Upper lobe of left lung (tissue), 6 donors: ENCODE measurements at regions not wholly inside any gene's neighbourhood (a gene's known extent, or its start where the extent isn't known, plus 50 kb on each side); places are given as distances from the start of the nearest gene placed in this dataset.

Source experiments
- ATAC-seq, 2 donors: fragments of 200-7000 bp; cut with Tn5 transposase; one replicate each; pipeline ENCODE4 v1.9.1; 2022; ENCODE audit warnings: mild to moderate bottlenecking in 2 of 2, moderate library complexity in 2 of 2; ENCODE audit not compliant: low FRiP score in 2 of 2
- DNase-seq, 2 donors: peaks; one replicate each; pipeline ENCODE4 v3.0.0-alpha.2; 2019 to 2020
- H3K27ac ChIP-seq, 4 donors: fragments of 200-600 bp; sonication (generic); one replicate each; pipeline ENCODE4 v1.5.1; 2016 to 2019
- H3K27me3 ChIP-seq, 4 donors: fragments of 200-600 bp; sonication (generic); one replicate each; pipeline ENCODE4 v1.5.1; 2017 to 2019
- H3K36me3 ChIP-seq, 4 donors: fragments of 200-600 bp; sonication (generic); one replicate each; pipeline ENCODE4 v1.5.1; 2016 to 2019
- H3K4me1 ChIP-seq, 4 donors: fragments of 200-600 bp; sonication (generic); one replicate each; pipeline ENCODE4 v1.5.1; 2018 to 2019
- H3K4me3 ChIP-seq, 4 donors: fragments of 200-600 bp; sonication (generic); one replicate each; pipeline ENCODE4 v1.5.1; 2017 to 2019; ENCODE audit warnings: mild to moderate bottlenecking in 2 of 4, moderate library complexity in 1 of 4
- H3K9me3 ChIP-seq, 4 donors: fragments of 200-600 bp; sonication (generic); one replicate each; pipeline ENCODE4 v1.5.1; 2018 to 2019
- CTCF ChIP-seq, 6 experiments: fragments of 450-650 bp in 4 of 6; fragments of 200-600 bp in 2 of 6; sonication (generic) in 2 of 6; IDR thresholded peaks; one replicate each; pipeline ENCODE4 v1.5.1; 2016 to 2019; ENCODE audit warnings: antibody characterized with exemption in 6 of 6
- EP300 ChIP-seq, 4 donors: sonication (generic); formaldehyde crosslinking; IDR thresholded peaks; one replicate each; pipeline ENCODE4 v1.5.1; 2017; ENCODE audit warnings: antibody characterized with exemption in 4 of 4, control low read depth in 2 of 4
- POLR2A ChIP-seq, 4 donors: fragments of 450-650 bp; IDR thresholded peaks; one replicate each; pipeline ENCODE4 v1.5.1; 2016 to 2017; ENCODE audit warnings: antibody characterized with exemption in 4 of 4, mild to moderate bottlenecking in 2 of 4
- POLR2AphosphoS5 ChIP-seq, 2 donors: sonication (generic); formaldehyde crosslinking; IDR thresholded peaks; one replicate each; pipeline ENCODE4 v1.5.1; 2017; ENCODE audit warnings: antibody characterized with exemption in 2 of 2
- WGBS, 2 donors: methylation state at CpG; one replicate each; pipeline ENCODE4 v1.1.5; 2017 to 2018; 5-methylcytosine and 5-hydroxymethylcytosine counted together
- donor health status: DM: no; HTN: no; CAD: no; lungs with moderate emphysema.
- donor health status: DM: no; HTN: yes; CAD: no; lungs with severe emphysema.

- 15 to 30% methylated on average over 2 of the region's 2 CpGs for WGBS, 2 donors
- Histone ChIP-seq H3K27ac (no peak overlapping the region), H3K4me1 (no peaks in the 10 kb centered on the region), H3K9me3 (no peaks in the 10 kb centered on the region), H3K4me3 (no peak overlapping the region), H3K27me3 (no peaks in the 10 kb centered on the region), H3K36me3 (no peaks in the 10 kb centered on the region)
- ATAC-seq (no peak), DNase-seq (no peak)
- no peak for TF ChIP-seq POLR2AphosphoS5 (IDR thresholded peaks at IDR 0.05)
- TF ChIP-seq CTCF (IDR thresholded peaks at IDR 0.05), result no peak
- TF ChIP-seq EP300 (IDR thresholded peaks at IDR 0.05), result no peak
- no peak for TF ChIP-seq POLR2A (IDR thresholded peaks at IDR 0.05)
Observed at GRCh38 chr20:37580069-37580468, 52.4 kb upstream of the BLCAP start.

DNA sequence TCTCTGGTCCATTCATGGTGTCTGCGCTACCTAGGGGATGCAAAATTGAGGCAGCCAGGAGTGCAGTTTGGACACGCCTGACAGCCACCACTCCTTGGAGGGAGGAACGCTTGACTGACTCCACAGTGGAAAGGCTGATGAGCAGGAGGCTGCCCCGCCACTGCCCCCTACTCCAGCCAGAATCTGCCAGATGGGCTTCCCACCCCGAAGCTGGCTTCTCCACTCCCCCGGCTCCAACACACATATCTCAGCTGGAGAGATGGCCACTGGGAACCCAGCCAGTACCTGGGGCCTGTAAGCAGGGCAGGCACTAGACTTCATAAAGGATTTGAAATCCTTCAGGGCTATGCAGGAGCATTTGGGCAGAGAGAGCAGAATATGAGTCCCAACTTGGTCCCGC lies 51.4 kb upstream of the BLCAP start:
- 78 to 90% methylated on average over 7 of the region's 7 CpGs for WGBS, 2 donors
- DNase-seq (no peak), ATAC-seq (no peak)

GRCh38 chr20:37577981-37578380 lies 50.3 kb upstream of the BLCAP start:
- Histone ChIP-seq H3K27ac (no peak overlapping the region), H3K36me3 (no peaks in the 10 kb centered on the region), H3K4me3 (no peak overlapping the region), H3K9me3 (no peaks in the 10 kb centered on the region), H3K4me1 (no peaks in the 10 kb centered on the region), H3K27me3 (no peaks in the 10 kb centered on the region)
- WGBS, 2 donors, result 79% methylated on average over 6 of the region's 6 CpGs
- ATAC-seq (no peak), DNase-seq (no peak)
- TF ChIP-seq POLR2A (IDR thresholded peaks at IDR 0.05) (no peak), EP300 (IDR thresholded peaks at IDR 0.05) (no peak), CTCF (IDR thresholded peaks at IDR 0.05) (no peak), POLR2AphosphoS5 (IDR thresholded peaks at IDR 0.05) (no peak)

More for the DNA sequence above, 51.4 kb upstream of the BLCAP start:
- Histone ChIP-seq H3K27ac (no peak overlapping the region), H3K36me3 (no peaks in the 10 kb centered on the region), H3K27me3 (no peaks in the 10 kb centered on the region), H3K4me3 (no peak overlapping the region), H3K4me1 (no peaks in the 10 kb centered on the region), H3K9me3 (no peaks in the 10 kb centered on the region)
- TF ChIP-seq EP300 (IDR thresholded peaks at IDR 0.05) (no peak), CTCF (IDR thresholded peaks at IDR 0.05) (no peak), POLR2AphosphoS5 (IDR thresholded peaks at IDR 0.05) (no peak), POLR2A (IDR thresholded peaks at IDR 0.05) (no peak)
